ENCODE measurements at regions not wholly inside any gene's neighbourhood (a gene's known extent, or its start where the extent isn't known, plus 50 kb on each side); places are given as distances from the start of the nearest gene placed in this dataset.

GRCh38 chr19:30206187-30206586 lies 166.0 kb upstream of the ZNF536 start:
- no peak for TF ChIP-seq CTCF (conservative IDR thresholded peaks at IDR 0.05)
- TF ChIP-seq EZH2 (IDR thresholded peaks at IDR 0.05; ENCODE audit: low read depth) = no peak
